Activated naive CD8-positive, alpha-beta T cell treated with anti-CD3 and anti-CD28 coated beads, Interleukin-2, amount 50 U/mL, for 24 hours (primary cell): ENCODE measurements at regions not wholly inside any gene's neighbourhood (a gene's known extent, or its start where the extent isn't known, plus 50 kb on each side); places are given as distances from the start of the nearest gene placed in this dataset.
"Not testable (repeated sequence)": the region's sequence is repeated elsewhere in the genome, so short reads cannot be mapped to it uniquely, and the experiment has no call there.

Experiments
- ATAC-seq: fragments of 150-1000 bp; cut with Tn5 transposase; one replicate; pipeline ENCODE4 v1.10.0; 2021
- DNase-seq: peaks from one replicate; pipeline ENCODE4 v3.0.0; 2021
- H3K27ac Mint-ChIP-seq: one replicate; pipeline ENCODE4 v1.8.0; 2021; ENCODE audit warnings: mild to moderate bottlenecking, mixed read lengths
- H3K27me3 Mint-ChIP-seq: one replicate; pipeline ENCODE4 v1.8.0; 2021; ENCODE audit warnings: mixed read lengths
- H3K36me3 Mint-ChIP-seq: one replicate; pipeline ENCODE4 v1.8.0; 2021; ENCODE audit warnings: low read depth, mixed read lengths
- H3K4me1 Mint-ChIP-seq: one replicate; pipeline ENCODE4 v1.8.0; 2021; ENCODE audit warnings: mixed read lengths
- H3K4me3 Mint-ChIP-seq: one replicate; pipeline ENCODE4 v1.8.0; 2021; ENCODE audit warnings: mild to moderate bottlenecking, moderate library complexity, mixed read lengths
- H3K9me3 Mint-ChIP-seq: one replicate; pipeline ENCODE4 v1.8.0; 2021; ENCODE audit warnings: mixed read lengths

GRCh38 chr1:14156543-14156942 lies 441.9 kb upstream of the KAZN start:
- Mint-ChIP-seq H3K4me3 (no peak overlapping the region), H3K9me3 (peaks cover 35% of the 10 kb centered on the region), H3K27me3 (no peaks in the 10 kb centered on the region), H3K36me3 (no peaks in the 10 kb centered on the region), H3K27ac (no peak overlapping the region), H3K4me1 (no peaks in the 10 kb centered on the region)
- ATAC-seq (no peak), DNase-seq (no peak)

GRCh38 chr1:14160781-14161180 lies 437.7 kb upstream of the KAZN start:
- DNase-seq (no peak), ATAC-seq (no peak)
- H3K27ac Mint-ChIP-seq = no peak overlapping the region
- H3K4me1 Mint-ChIP-seq = no peaks in the 10 kb centered on the region
- H3K27me3 Mint-ChIP-seq = peaks cover 3% of the 10 kb centered on the region
- no peak overlapping the region for H3K4me3 Mint-ChIP-seq
- H3K36me3 Mint-ChIP-seq = no peaks in the 10 kb centered on the region
- peaks cover 36% of the 10 kb centered on the region for H3K9me3 Mint-ChIP-seq

- Mint-ChIP-seq H3K4me1 (no peaks in the 10 kb centered on the region), H3K9me3 (peaks cover 15% of the 10 kb centered on the region), H3K27me3 (peaks cover 3% of the 10 kb centered on the region), H3K27ac (no peak overlapping the region), H3K36me3 (no peaks in the 10 kb centered on the region), H3K4me3 (no peak overlapping the region)
- DNase-seq = no peak
- no peak for ATAC-seq
Measured at GRCh38 chr1:14163246-14163645, 435.2 kb upstream of the KAZN start.

GRCh38 chr1:14165371-14165801 lies 433.1 kb upstream of the KAZN start:
- H3K4me1 Mint-ChIP-seq = no peaks in the 10 kb centered on the region
- H3K4me3 Mint-ChIP-seq = no peak overlapping the region
- peaks cover 8% of the 10 kb centered on the region for H3K9me3 Mint-ChIP-seq
- no peaks in the 10 kb centered on the region for H3K36me3 Mint-ChIP-seq
- DNase-seq (no peak), ATAC-seq (no peak)
- H3K27ac Mint-ChIP-seq = no peak overlapping the region
- peaks cover 3% of the 10 kb centered on the region for H3K27me3 Mint-ChIP-seq

GRCh38 chr1:14167884-14168283 lies 430.6 kb upstream of the KAZN start:
- Mint-ChIP-seq H3K4me3 (no peak overlapping the region), H3K27ac (no peak overlapping the region), H3K36me3 (no peaks in the 10 kb centered on the region), H3K27me3 (peaks cover 3% of the 10 kb centered on the region), H3K9me3 (no peaks in the 10 kb centered on the region), H3K4me1 (no peaks in the 10 kb centered on the region)
- no peak for DNase-seq
- ATAC-seq = no peak

GRCh38 chr1:14168326-14169063 lies 430.0 kb upstream of the KAZN start:
- Mint-ChIP-seq H3K27ac (no peak overlapping the region), H3K9me3 (no peaks in the 10 kb centered on the region), H3K4me1 (no peaks in the 10 kb centered on the region), H3K36me3 (no peaks in the 10 kb centered on the region), H3K4me3 (no peak overlapping the region), H3K27me3 (peaks cover 3% of the 10 kb centered on the region)
- ATAC-seq (no peak), DNase-seq (no peak)

GRCh38 chr1:14173598-14173997 lies 424.9 kb upstream of the KAZN start:
- no peak for ATAC-seq
- Mint-ChIP-seq H3K4me1 (no peaks in the 10 kb centered on the region), H3K4me3 (no peak overlapping the region)

GRCh38 chr1:14177866-14178265 lies 420.6 kb upstream of the KAZN start:
- not testable (repeated sequence) for H3K36me3 Mint-ChIP-seq, H3K9me3 Mint-ChIP-seq, DNase-seq, H3K4me1 Mint-ChIP-seq, ATAC-seq, H3K27ac Mint-ChIP-seq, H3K4me3 Mint-ChIP-seq
- H3K27me3 Mint-ChIP-seq = peaks cover 18% of the 10 kb centered on the region

More at GRCh38 chr1:14173598-14173997, 424.9 kb upstream of the KAZN start:
- H3K9me3 Mint-ChIP-seq = no peaks in the 10 kb centered on the region
- H3K27ac Mint-ChIP-seq = no peak overlapping the region
- DNase-seq = no peak
- peaks cover 2% of the 10 kb centered on the region for H3K27me3 Mint-ChIP-seq
- H3K36me3 Mint-ChIP-seq = no peaks in the 10 kb centered on the region

- DNase-seq (no peak), ATAC-seq (no peak)
- peaks cover 18% of the 10 kb centered on the region for H3K27me3 Mint-ChIP-seq
- no peaks in the 10 kb centered on the region for H3K36me3 Mint-ChIP-seq
- no peaks in the 10 kb centered on the region for H3K9me3 Mint-ChIP-seq
- no peak overlapping the region for H3K27ac Mint-ChIP-seq
- H3K4me1 Mint-ChIP-seq = peaks cover 7% of the 10 kb centered on the region
- no peak overlapping the region for H3K4me3 Mint-ChIP-seq
Measured at GRCh38 chr1:14180738-14181137, 417.7 kb upstream of the KAZN start.

GRCh38 chr1:14181191-14181795 lies 417.2 kb upstream of the KAZN start:
- H3K4me1 Mint-ChIP-seq = peaks cover 7% of the 10 kb centered on the region
- no peak for DNase-seq
- H3K27me3 Mint-ChIP-seq = peaks cover 18% of the 10 kb centered on the region
- ATAC-seq = no peak
- no peaks in the 10 kb centered on the region for H3K36me3 Mint-ChIP-seq
- no peak overlapping the region for H3K27ac Mint-ChIP-seq
- H3K4me3 Mint-ChIP-seq = no peak overlapping the region
- H3K9me3 Mint-ChIP-seq = no peaks in the 10 kb centered on the region

GRCh38 chr1:14182856-14183255 lies 415.6 kb upstream of the KAZN start:
- Mint-ChIP-seq H3K4me1 (peaks cover 7% of the 10 kb centered on the region), H3K27me3 (peaks cover 24% of the 10 kb centered on the region), H3K27ac (no peak overlapping the region), H3K4me3 (no peak overlapping the region), H3K36me3 (no peaks in the 10 kb centered on the region), H3K9me3 (no peaks in the 10 kb centered on the region)
- ATAC-seq = no peak
- no peak for DNase-seq

GRCh38 chr1:14183329-14183728 lies 415.2 kb upstream of the KAZN start:
- Mint-ChIP-seq H3K9me3 (no peaks in the 10 kb centered on the region), H3K4me1 (peaks cover 7% of the 10 kb centered on the region), H3K27ac (no peak overlapping the region), H3K27me3 (peaks cover 26% of the 10 kb centered on the region), H3K36me3 (peaks cover under 1% of the 10 kb centered on the region), H3K4me3 (no peak overlapping the region)
- DNase-seq (no peak), ATAC-seq (no peak)

- ATAC-seq (no peak), DNase-seq (no peak)
- Mint-ChIP-seq H3K36me3 (peaks cover 1% of the 10 kb centered on the region), H3K4me3 (no peak overlapping the region), H3K27me3 (peaks cover 28% of the 10 kb centered on the region), H3K27ac (no peak overlapping the region), H3K4me1 (peaks cover 7% of the 10 kb centered on the region), H3K9me3 (no peaks in the 10 kb centered on the region)
Measured at GRCh38 chr1:14184454-14184853, 414.0 kb upstream of the KAZN start.

GRCh38 chr1:14189381-14189780 lies 409.1 kb upstream of the KAZN start:
- no peaks in the 10 kb centered on the region for H3K4me1 Mint-ChIP-seq
- no peak overlapping the region for H3K4me3 Mint-ChIP-seq
- H3K27ac Mint-ChIP-seq = no peak overlapping the region
- H3K27me3 Mint-ChIP-seq = peaks cover 12% of the 10 kb centered on the region
- H3K9me3 Mint-ChIP-seq = no peaks in the 10 kb centered on the region
- DNase-seq = no peak
- ATAC-seq = no peak
- H3K36me3 Mint-ChIP-seq = peaks cover 1% of the 10 kb centered on the region

- peaks cover 12% of the 10 kb centered on the region for H3K27me3 Mint-ChIP-seq
- H3K4me3 Mint-ChIP-seq = no peak overlapping the region
- H3K36me3 Mint-ChIP-seq = peaks cover 1% of the 10 kb centered on the region
- DNase-seq (no peak), ATAC-seq (no peak)
- no peaks in the 10 kb centered on the region for H3K9me3 Mint-ChIP-seq
- H3K4me1 Mint-ChIP-seq = no peaks in the 10 kb centered on the region
- no peak overlapping the region for H3K27ac Mint-ChIP-seq
Measured at GRCh38 chr1:14190508-14190907, 408.0 kb upstream of the KAZN start.
